ENCODE measurements at regions not wholly inside any gene's neighbourhood (a gene's known extent, or its start where the extent isn't known, plus 50 kb on each side); places are given as distances from the start of the nearest gene placed in this dataset.
"Not testable (repeated sequence)": the region's sequence is repeated elsewhere in the genome, so short reads cannot be mapped to it uniquely, and the experiment has no call there.

DNA sequence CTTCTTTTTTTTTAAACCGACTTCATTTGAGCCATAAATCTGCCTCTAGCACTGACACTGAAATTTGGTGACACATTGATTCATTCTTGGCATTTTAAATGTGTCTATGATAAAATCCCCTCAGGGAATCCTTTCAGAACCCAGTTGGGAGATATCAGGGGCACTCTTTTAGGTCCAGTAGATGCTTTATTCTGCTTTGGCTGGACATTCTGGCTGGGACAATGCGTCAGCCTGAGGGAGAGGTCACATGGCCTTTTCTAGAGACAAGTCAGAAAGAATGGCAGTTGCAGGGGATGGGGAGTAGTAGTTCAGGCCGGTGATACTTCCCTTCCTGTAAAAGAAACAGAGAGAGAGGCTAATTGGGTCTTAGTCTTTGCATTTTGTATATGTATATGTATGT lies 63.1 kb downstream of the TRIM43 start:
- not testable (repeated sequence) for DNase-seq

DNA sequence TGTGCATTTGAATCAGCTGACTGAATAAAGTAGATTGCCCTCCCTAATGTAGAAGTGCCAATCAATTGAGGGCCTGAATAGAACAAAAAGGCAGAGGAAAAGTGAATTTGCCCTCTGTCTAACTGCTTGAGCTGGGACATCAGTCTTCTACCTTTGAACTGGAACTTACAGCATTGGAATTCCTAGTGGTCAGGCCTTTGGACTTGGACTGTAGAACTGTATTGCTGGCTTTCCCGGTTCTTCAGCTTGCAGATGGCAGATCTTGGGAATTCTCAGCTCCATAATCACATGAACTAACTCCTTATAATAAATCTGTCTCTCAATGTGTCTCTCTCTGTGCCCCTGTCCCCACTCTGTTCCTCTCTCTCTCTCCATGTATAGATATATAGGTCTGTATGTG lies 64.8 kb downstream of the TRIM43 start:
- not testable (repeated sequence) for DNase-seq

- DNase-seq = not testable (repeated sequence)
Observed at GRCh38 chr2:95657937-95658336, 66.1 kb downstream of the TRIM43 start.

GRCh38 chr2:95660766-95661562 lies 69.2 kb downstream of the TRIM43 start:
- DNase-seq = not testable (repeated sequence)

- DNase-seq = not testable (repeated sequence)
Observed at GRCh38 chr2:95663471-95664441, 72.0 kb downstream of the TRIM43 start.

GRCh38 chr2:95666636-95667035 lies 74.8 kb downstream of the TRIM43 start:
- not testable (repeated sequence) for DNase-seq

GRCh38 chr2:95667480-95667879 lies 75.7 kb downstream of the TRIM43 start:
- DNase-seq = no peak

DNA sequence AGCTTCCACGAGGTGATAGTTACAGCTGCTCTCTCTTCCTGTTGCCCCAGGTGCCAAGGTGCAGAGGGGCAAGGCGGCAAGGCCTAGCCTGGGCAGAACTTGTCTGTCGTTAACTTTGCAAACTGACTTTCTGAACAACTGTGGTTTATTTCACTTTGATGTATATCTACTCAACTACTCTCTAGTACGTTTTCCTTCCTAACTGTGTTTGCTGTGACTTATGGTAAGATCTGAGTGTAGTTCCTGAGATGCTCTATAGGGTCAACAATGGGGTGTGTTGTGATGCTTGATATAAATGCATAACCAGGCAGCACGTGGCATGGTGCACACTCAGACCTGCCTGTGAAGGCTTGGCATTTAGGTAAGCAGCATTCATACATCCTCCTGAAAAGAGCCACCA lies 77.1 kb downstream of the TRIM43 start:
- DNase-seq = not testable (repeated sequence)

DNA sequence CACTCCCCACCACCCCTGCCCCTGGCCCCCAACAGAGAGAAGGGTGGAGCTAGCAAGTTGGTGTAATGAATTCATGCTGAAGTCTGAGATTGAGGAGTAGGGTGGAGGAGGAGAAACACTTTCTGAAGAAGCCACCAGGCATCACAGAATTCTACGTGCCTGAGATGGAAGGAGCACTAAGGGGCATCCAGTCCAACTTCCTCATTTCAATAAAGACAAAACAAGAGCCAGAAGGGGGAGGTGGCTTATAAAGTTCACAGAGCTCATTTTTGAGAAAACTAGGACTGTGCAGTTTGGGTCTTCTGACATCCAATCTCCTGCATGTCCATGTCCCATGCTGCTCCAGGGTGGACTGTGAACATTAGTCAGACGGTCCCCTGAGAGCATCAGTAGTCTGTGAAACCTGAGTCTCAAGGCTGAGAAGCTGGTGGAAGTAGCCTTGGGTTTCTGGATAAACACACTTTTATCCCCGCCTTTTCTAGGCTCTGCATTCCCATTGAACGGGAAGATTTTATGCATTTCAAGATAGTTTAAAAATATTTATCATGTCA lies 77.7 kb downstream of the TRIM43 start:
- peak; percentile 73 for DNase-seq

DNA sequence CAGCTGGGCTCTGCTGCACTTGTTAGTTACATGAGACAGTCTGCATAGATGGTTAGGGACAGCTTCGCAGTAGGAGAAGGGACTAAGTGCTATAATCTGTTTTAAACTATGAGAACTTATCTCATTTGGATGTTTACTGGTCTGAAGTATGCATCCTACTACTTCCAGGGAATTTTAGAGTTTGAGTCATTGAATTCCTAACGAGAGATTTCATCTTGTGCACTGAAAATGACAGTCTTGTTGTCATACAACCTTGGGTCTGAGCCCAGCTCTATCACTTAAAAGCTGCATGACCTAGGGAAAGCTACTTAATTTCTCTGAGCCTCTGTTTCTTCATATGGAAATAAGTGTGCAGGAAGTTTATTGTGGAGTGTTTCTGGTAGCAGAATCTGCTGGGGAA lies 78.4 kb downstream of the TRIM43 start:
- peak; percentile 88 for DNase-seq

- no peak for DNase-seq
Observed at GRCh38 chr2:95670686-95671085, 78.9 kb downstream of the TRIM43 start.

GRCh38 chr2:95671171-95671570 lies 79.4 kb downstream of the TRIM43 start:
- DNase-seq = peak; percentile 42

DNA sequence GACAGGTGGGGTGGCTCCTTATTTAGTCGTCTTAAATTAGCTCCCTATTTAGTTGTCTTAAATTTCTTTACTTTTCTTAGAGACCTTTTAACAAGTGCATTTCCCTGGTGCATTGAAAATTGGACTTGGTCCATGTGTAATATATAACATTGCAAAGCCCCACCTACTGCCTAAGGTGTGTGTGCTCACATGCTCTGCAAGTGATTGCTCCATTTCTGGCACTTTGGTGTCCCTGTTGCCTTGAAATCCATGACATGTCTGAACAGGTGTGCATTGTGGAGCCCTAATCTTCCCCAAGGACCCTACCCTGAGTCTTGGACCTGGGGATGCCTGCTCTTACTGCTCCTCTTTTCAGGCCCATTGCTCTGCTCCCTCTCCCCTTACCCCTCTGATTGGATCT lies 80.2 kb downstream of the TRIM43 start:
- DNase-seq = not testable (repeated sequence)

DNA sequence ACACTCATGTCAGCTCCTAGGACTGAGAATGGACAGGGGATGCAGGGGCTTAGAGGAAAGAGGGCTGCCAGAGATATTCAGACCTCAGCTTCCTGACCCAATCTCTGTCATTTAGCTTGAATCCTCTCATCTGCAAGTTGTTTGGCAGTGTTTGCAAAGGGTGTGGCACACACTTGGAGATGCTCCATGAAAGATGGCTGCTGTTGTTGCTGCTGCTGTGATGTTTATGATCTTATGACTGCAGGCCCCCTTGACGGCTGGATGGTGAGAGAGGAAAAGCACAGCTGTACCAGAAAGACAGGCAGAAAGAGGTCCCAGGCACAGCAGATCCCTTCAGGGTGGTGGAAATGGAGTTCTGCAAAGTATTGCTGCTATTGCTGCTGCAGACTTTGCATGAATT lies 80.7 kb downstream of the TRIM43 start:
- not testable (repeated sequence) for DNase-seq

- DNase-seq = no peak
Observed at GRCh38 chr2:95674186-95674585, 82.4 kb downstream of the TRIM43 start.

DNA sequence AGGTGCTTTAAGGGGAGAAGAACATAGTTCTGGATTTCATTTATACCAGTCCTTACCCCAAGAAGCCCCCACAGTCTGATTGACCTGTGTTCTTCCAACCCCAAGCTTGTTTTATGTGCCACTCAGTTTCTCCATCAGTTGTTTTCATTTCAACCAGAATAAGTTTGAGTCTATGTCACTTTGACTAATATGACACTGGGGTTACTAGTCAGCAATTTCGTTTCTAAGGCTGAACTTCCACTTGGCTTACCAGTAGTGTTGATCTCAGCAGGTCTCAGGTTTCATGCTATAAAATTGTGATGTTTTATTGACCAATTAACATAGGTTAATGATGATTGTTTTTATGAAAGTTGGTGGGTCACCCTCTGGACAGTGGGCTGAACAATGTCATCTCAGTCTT lies 84.8 kb downstream of the TRIM43 start:
- not testable (repeated sequence) for DNase-seq

- DNase-seq = no peak
Observed at GRCh38 chr2:95677346-95677745, 85.5 kb downstream of the TRIM43 start.

GRCh38 chr2:95677833-95678232 lies 86.0 kb downstream of the TRIM43 start:
- DNase-seq = not testable (repeated sequence)

GRCh38 chr2:95681158-95681557 lies 89.4 kb downstream of the TRIM43 start:
- DNase-seq = peak; percentile 12

DNA sequence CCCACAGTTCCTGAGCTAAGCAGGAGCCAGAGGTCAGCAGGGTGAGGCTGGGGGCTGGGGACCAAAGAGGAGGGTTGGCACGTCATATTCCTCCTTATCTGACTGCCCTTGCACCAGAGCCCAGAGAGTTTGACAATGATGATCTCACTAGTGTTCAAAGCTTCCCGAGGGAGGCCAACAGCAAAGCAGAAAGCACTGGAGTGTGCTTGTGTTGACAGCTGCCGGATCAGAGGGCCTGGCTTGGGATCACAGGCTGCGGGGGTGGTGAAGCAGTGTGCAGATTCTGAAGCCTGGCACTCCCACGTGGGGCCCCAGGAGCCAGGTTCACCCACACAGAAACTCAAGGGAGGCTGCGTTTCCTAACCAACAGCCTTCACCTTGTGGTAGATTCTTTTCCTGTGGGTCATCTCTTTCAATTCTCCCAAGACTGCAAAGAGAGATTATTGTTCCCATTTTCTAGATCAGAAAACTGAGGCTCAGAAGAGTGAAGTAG lies 89.8 kb downstream of the TRIM43 start:
- DNase-seq = peak; percentile 47

GRCh38 chr2:95682889-95683517 lies 91.2 kb downstream of the TRIM43 start:
- DNase-seq = not testable (repeated sequence)

DNA sequence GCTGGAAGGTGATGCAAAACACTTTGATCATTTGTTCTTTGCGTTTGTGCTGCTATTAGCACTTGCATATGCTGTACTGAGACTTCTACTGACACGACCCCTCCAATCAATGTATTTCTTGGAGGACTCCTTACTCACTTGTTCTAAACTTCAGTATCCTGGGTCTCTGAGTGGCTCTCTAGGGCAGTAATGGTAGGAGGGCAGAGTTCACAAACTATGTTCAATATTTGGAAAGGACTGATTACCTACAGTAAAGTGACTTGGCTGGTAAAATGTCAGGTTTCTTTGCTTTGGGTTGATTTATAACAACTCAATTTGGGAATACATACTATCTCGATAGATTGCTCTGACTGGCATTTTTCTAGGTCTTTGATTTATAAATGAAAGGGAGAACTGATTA lies 93.7 kb downstream of the TRIM43 start:
- DNase-seq = no peak

All from fibroblast of skin of right biceps (primary cell).